HG02870 (cell line): ENCODE measurements at regions not wholly inside any gene's neighbourhood (a gene's known extent, or its start where the extent isn't known, plus 50 kb on each side); places are given as distances from the start of the nearest gene placed in this dataset.

Experiments
- ATAC-seq: cut with Tn5 transposase; IDR thresholded peaks from one replicate; pipeline ENCODE4 v1.9.1; 2021; ENCODE audit warnings: mild to moderate bottlenecking, moderate library complexity; ENCODE audit not compliant: unreplicated experiment

DNA sequence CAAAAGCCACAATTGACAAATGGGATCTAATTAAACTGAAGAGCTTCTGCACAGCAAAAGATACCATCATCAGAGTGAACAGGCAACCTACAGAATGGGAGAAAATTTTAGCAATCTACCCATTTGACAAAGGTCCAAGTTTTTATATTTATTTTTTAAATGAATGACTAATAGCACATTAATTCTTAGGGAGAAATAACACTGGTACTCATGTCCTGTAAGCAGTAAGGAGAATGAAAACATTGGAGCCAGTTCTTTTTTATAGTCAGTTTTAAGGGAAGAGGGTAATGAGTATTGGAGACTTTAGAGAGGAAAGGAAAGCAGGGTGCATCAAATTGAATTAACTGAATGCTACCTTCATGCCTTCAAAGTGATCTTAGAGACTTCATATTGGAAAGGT is 404.7 kb upstream of the TGFBR2 start:
- ATAC-seq = no peak

DNA sequence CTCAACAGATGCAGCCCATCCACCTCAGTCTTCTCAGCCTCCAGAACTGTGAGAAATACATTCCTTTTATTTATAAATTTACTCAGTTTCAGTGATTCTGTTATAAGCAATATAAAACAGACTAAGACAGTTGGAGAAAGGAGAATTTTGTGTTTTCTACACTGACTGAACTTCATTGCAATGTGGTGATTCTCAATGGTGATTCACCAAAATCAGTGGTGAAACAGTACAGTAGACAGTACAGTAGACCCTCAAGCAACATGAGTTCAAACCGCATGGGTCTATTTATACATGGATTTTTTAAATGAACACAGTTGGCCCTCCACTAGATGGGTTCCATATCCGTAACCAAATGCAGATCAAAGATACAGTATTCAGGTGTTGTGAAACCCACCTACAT is 403.1 kb upstream of the TGFBR2 start:
- no peak for ATAC-seq

DNA sequence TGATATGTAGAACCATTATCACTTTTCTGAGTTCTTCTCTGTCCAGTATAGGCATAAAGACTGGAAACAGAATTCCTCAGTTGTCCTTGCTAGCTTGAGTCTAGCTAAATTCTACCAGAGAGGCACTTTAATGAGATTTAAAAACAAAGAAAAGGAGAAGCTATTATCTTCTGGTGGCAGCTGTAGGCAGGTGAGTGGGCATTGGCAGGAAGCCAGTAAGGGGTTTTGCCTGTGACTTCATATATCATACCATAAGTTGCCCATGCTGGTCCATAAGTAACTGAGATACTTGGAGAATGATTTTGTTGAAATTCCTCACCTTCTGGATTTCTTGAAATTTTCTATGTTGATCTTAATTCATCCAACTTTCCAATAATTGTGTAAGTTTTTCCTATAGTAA is 402.3 kb upstream of the TGFBR2 start:
- no peak for ATAC-seq

DNA sequence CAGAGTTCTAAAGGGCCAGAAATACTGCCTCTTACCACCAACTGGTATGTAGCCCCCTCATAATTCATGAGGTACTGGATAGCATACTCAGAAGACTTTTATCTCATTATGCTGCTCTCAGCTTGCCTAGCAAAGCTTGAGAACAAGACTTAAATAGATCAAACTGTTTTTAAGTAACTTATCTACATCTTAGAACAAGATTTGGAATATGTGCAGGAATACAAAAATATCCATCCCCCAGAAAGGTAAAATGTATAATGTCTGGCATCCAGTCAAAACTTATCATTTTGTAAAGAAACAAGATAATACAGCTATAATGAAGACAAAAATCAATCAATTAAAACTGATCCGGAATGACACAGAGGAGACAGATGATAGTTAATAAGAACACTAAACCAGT is 400.4 kb upstream of the TGFBR2 start:
- no peak for ATAC-seq

DNA sequence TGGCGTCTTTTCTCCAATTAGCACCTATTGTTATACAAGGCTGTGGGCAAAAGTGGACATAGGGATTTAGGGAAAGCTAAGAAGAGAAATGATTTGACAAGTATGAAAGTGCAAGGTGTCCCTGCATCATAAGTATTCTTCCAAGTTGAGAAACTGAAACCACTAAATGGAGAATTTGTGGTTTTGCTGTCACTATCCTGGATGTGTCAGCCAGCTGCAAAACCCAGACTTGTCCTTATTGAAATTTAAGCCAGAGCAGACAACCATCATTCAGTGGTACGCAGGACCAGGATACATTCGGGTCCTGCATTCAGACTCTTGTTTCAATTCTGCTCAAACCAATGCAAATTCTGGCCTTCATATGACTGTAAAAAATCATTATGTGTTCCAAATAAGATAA is 384.8 kb upstream of the TGFBR2 start:
- no peak for ATAC-seq

DNA sequence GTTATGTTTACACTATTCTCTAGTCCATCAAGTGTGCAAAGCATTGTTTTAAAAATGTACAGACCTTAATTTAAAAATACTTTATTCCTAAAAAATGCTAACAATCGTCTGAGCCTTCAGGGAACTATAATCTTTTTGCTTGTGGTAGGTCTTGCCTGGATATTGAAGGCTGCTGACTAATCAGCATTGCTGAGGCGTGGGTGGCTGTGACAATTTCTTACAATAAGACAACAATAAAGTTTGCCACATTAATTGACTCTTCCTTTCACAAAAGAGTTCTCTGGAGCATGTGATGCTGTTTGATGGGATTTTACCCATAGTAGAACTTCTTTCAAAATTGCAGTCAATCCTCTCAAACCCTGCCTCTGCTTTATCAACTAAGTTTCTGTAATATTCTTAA is 384.0 kb upstream of the TGFBR2 start:
- ATAC-seq = no peak

DNA sequence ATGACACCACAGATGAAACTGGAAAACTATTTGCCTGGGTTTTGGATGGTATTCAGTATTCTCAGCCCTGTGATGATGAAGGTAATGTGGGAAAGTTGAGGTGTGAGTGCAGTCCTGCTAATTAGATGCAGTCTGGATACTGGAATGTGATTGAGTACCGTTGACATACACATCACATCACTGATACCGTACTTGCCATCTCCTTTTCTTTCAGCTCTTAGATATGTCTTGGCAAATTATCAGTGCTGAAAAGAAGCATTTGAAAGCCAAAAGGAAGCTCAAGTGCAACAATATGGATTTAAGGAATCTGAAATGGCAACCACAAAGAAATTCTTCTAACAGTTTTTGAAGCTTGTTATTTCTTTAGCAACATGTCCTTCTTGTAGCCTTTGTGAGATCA is 381.4 kb upstream of the TGFBR2 start:
- ATAC-seq = no peak

DNA sequence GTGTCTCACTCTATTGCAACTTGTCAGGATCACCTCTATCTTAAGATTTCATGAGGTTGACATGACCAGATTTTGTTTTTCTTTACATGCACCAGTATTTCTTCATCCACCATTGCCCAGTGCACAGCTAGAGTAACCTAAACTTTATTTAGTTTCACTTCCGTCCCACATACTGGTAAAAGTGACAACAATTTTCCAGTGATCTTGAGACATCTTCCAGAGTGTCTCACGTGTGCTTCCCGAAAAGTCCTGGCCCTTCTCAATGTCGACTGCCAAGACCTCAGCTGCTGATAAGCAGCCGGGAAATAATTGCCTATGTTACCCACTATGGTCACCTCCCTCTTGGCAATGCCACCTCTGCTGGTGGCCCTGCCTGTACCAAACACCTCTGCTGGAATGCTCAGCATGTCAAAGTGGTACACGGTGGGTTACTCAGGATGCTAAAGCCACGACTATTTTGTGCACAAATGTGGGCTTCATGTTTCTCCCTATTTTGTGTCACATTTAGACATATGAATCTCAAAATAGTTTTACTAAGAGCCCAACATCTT is 379.7 kb upstream of the TGFBR2 start:
- no peak for ATAC-seq

DNA sequence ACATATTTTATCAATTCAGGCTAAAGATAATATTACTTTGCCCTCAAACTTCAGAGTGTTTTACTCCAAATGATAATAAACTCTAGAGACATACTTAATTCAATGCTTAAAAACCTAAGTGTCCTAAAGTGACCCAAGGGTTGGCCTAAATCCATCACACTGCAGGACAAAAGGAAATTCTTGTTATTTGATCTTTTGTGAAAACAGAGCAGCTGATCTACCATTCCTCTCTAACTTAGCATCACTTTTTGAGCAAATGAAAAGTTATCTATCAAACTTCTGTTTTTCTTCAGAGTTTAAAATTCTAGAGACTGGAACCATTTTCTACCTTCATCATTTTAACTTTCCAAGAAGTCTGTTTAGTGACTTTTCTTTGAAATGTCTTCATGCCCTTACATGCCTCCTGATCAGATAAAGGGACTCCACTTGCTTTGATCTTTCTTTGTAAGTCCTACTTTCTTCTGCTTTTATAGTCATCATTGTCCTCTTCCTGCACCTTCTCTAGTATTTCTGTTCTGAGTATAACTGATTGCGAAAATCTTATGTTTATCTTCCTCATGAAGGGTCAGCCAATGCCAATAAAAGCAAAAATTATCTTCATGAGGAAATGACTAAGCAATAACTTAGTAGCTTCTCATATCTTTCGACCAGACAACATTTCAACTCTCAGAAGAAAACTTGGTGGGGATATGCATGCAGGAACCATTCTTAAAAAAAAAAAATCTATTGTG is 378.7 kb upstream of the TGFBR2 start:
- ATAC-seq = no peak

DNA sequence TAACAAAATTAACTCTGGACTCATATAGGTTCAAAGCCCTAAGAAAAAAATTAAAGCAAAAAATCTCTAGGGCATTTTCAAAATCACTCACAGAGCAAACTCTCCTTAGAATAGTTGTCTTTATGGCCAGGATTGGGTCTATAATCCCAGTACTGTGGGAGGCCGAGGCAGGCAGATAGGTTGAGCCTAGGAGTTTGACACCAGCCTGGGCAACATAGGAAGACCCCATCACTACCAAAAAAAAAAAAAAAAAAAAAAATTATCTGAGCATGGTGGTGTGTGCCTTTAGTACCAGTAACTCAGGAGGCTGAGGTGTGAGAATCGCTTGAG is 378.1 kb upstream of the TGFBR2 start:
- no peak for ATAC-seq

DNA sequence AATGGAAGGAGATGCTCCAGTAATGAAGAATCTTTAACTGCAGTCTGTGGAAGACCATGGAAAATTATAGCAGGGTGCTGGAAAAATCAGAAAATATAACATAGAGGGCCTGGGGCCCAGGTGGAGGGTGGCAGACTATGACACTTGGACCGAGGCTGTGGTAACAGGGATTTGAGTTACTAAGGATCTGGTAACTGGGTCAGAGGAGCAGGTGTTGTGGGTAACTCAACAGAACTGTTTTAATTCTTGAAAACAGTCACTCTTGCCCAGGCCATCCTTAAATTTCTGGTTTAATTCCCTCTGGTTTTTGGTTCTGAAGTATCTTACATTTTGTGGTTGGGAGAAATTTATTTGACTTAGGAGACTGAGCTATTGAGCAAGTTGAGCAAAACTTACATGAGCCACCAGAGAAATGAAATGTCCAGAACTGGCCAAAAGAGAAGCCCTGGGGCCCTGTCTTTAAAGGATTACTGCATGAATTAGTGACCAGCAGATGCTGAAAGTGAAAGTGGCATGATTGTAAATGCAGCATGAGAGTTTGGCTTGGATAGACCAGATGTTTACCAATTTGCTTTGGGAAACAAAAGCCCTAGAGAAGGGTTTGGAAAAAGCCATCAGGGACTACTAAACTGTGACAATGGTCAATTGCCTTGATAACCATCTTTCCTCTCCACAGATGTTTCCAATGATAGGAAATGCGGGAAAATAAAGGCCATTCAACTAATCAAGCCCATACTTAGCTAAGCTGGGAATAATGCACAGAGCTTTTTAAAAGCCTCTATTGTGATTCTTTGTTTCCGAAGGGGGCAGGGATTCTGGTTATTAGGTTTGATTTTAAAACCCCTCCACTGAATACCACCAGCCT is 374.9 kb upstream of the TGFBR2 start:
- ATAC-seq = no peak

DNA sequence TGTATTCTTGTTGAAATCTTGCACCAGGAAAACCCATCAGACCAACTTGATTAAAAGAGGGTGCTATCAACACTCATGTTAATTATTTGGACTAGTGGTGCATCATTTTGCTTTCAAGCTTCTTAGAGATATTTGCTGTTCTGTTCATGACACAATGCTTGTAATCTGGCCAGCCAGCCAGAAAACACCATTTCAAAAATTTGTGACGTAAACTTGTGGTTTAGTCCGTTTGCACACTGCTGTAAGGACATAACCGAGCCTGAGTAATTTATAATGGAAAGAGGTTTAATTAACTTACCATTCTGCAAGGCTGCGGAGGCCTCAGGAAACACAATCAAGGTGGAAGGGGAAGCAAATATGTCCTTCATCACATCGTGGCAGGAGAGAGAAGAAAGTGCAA is 374.3 kb upstream of the TGFBR2 start:
- no peak for ATAC-seq

DNA sequence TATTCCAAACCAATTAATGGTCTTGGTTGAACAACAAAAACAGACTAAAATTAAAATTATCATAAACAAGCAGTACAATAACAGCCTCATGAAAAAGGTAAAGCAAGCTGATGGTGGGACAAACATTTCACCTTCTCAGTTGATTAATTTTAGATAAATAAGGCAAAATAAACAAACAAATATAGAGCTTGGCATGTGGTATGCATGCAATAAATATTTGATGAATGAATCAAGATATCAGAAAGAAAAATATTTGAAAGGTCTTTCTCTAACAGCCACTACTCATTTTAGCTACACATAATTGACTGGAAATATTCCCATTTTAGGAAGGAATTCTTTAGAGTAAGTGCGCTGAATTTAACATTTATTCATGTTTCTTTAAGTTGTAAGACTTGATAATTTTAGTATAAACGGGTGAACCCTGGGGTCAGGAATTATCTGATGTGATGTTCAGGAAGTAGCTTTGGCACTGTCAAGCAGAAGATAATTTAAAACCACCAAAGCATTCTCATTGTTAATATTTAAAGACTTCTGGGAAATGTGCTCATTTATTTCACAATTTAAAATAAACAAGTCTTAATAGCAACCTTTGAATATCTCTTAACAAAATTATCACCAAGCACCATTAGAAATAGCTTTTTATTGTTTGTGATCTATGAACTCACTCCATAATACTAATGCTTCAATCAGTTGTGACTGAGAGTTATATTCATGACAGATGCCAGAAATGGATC is 372.3 kb upstream of the TGFBR2 start:
- no peak for ATAC-seq

DNA sequence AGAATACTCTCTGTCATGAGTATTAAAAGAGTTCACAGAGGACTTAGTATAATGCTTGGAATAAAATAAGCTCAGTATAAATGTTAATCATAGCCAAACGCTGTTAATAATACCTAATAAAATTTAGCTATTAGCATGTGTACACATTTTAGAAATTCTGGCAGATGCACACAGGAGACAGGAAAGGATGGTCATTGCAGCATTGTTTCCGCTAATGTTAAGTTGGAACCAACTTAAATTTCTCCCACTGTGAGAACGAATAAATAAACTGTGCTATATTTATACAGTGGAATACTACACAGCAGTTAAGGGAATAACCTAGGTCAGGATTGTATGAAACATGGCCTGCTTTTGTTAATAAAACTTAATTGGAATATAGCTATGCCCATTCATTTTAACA is 370.4 kb upstream of the TGFBR2 start:
- ATAC-seq = no peak

DNA sequence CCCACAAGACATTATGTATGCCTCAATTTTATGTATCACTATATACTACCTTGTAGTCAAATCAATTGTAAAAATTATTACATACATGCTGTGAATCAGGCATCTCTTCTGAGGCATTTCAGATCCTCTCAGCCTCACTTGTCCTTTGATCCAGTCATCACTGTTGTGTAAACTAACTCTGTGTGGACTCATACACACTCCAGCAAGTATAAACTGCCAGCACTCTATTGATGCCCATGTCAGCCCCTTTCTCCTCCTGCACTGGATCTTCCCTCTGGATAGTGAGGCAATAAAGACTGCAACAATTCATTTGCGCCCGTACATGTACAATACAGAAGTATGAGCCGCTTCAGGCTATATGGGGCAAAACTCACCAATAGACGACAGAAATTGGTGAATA is 364.7 kb upstream of the TGFBR2 start:
- no peak for ATAC-seq

DNA sequence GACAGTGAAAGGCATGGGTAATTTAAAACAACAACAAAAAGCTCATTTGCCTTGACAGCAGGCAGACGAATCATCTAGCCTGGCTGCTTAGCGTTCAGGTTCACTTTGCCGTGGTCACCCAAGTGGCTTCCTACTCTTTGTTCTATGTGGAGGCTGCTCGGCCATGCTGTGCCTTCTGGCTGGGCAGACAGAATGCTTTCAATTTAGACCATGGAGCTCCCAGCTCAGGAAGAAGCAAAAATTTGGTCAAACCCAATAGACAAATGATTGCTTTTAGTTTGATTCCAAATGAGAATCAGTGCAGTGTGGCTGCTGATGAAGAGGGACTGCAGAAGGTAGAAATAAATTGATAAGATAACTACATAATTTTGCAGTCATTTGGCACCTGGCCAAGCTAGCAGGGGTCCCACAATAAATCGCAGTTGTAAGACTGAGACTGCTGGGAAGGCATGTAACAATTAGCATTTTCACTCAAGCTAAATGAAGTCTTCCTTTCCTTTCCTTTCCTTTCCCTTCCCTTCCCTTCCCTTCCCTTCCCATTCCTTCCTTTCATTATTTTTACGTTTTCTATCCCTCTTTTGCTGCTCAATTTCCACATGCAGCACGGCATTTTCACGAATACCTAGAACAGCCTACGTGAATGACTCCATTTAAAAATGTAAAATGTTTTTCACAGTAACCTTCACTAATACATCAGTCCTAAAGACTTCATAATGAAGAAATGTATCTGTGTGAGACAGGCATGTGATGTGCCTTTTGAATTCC is 360.4 kb upstream of the TGFBR2 start:
- ATAC-seq = no peak

DNA sequence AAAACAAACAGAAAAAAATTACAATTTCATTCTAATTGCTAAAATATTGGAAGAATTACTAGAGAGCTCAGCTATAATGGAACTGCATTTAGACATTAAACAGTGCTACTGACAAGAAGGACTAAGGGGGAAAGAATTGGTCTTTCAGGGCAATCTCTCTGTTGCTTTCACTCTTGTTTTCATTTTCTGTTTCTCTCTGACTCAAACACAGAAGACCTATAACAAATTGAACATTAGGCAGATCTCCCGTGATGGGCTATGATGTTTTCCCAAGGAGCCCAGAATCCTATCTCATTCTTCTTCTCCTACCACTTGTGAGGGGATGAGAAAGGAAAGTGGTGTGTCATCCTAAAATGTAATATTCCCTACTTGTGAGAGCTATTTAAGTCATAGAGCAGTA is 358.0 kb upstream of the TGFBR2 start:
- ATAC-seq = peak; percentile 88

DNA sequence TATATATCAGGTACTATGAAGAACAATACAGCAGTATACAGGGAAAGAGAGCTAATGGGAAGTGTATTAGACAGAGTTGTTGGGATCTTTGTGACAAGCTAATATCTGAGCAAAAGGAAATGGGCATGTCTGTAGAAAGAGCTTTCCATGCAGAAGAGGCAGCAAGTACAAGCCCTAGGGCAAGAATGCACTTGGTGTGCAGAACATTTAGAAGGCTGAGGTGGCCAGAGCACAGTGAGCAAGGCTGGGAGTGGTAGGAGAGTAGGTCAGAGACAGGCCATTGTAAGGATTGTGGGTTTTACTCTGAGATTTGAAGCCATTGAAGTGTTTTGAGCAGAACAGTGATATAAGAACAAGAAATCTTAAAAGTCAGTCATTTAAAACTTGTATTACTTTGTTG is 353.9 kb upstream of the TGFBR2 start:
- no peak for ATAC-seq

DNA sequence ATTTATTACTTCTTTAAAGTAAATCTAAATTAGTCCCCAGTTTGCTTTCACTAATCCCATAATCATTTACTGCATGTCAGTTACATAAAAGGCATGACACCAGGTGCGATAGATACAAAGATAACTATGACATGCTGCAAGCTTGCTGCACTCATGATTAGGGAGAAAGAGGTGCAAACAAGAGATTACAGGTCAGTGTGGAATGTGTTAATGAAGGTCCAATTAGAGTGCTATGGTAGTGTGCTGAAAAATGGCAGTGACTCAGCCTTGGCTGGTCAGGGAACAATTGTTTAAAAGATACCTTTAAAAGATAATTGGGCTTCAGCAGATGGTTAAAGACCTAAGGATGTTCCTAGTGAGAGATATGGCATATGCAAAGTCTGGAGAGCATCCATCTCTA is 352.6 kb upstream of the TGFBR2 start:
- ATAC-seq = no peak

DNA sequence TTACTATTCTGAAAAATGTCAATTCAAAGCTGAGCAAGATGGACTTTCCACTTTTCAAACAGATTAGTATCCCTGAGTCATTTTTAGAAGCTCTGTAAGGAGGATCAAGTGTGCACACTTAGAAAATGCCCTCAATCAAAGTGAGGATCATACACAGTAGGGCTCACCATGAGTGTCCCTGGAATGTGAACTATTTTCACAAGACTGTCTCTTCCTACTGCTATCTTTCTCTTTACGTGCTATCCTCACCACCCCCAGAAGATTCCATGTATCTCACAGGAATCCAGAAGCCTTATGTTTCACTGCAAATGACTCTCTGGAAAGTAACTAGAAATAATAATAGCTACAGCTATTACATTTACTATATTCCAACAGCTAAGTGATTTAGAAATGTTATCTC is 349.9 kb upstream of the TGFBR2 start:
- ATAC-seq = no peak
